Fibroblast of upper back skin (primary cell): ENCODE measurements at regions not wholly inside any gene's neighbourhood (a gene's known extent, or its start where the extent isn't known, plus 50 kb on each side); places are given as distances from the start of the nearest gene placed in this dataset.
"Not testable (repeated sequence)": the region's sequence is repeated elsewhere in the genome, so short reads cannot be mapped to it uniquely, and the experiment has no call there.

Experiments
- DNase-seq: peaks from one replicate; pipeline ENCODE4 v3.0.0-alpha.2; 2013

DNA sequence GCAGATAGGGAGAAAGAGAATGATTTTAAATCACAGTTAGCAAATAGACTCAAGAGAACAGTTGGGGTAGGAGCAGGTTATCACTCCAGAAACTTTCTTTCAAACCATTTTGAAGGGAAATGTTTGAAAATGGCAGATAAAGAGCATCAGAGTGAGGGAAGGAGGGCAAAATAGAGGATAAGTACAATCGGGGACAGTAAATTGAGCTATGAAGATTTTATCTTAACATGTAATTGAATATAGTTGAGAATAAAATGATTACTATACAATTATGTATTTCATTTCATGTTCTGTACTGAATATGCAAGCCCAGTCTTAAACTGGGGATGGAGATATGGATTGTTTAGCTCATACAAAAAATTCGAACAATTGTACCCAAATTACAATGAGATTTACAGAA, 54.0 kb downstream of the MAP10 start:
- no peak for DNase-seq

DNA sequence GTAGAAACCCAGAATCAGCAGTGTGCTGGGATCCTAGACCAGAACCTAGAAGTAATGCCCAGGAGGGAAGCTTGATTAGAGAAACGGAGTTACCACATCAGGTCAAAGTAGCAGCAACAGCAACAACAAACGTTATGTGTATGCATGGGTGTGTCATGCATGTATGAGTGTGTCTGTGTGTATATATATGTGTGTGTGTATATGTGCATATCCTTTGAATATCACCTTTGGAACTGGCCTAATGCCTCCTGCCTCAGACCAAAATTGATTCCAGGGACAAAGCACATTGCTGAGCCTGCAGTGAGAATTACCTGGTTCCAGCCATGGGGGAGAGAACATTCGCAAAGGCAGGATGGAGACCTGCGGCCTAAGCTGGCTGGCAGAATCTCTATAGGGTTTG, 55.9 kb downstream of the MAP10 start:
- DNase-seq = no peak

DNA sequence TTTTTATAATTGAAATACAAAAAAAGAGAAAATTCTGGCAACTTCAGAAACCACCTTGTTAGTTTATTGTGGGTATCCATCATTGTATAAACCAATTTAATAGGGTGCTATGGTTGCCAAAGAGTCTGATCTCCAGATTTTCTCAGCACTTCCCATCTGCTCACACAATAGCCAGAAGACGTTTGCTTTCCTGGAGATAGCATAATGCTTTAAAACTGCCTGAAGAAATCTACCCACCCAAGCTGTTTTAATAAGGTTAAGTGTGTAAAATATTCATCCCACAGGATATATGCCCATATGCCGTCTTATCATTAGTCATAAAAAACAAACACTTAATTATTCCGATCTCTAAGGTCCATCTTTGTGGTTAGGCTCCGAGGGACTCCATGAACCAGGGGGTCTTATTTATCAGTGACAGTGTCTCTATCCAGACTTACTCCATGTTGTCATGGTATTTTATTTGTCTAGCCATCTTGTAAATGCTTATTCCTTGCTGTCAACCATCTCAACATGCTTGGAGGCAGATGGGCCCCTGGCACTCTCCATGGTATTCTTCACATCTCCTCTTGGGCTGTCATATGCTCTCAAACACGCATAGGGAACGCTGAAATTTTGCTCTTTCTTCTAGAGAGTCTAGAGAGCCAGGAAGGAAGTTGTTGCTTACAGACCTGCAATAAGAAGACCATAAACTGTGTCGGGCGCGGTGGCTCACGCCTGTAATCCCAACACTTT, 58.5 kb downstream of the MAP10 start:
- no peak for DNase-seq

DNA sequence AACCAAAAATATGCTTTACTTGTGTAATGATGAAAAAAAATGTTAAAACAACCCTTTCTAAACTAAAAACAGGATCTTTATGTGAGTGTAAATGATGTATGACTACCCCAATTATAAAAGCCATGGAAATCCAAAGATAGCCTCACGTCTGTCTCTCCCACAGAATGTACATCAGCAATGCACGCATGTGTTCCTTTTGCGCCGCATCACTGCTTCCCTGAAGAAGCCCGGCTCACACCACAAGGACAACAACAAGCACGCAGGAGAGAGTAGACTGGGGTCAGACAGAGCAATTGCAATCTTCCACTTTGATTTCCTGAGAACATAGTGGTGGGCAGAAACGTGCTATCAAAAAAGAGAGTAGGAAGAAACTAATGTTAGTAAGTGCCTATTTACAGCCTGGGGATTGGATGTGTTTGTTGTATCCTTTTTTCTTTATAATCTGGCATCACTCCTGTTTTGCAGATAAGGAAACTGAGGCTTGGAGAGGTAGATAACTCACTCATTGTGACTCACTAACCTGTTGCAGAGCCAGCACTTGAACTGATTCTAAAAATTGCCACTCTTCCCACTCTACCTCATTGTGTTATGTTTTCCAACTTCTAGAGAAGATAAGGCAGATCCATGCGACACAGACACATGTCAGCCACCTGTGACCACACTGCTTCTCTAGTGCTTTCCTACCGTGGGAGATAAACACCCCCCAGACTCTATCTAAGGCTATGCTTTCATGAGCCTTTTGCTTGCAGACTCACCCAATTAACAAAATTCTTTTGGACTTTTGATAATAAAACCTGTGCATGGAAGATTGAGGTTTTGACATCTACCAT, 60.1 kb downstream of the MAP10 start:
- no peak for DNase-seq

DNA sequence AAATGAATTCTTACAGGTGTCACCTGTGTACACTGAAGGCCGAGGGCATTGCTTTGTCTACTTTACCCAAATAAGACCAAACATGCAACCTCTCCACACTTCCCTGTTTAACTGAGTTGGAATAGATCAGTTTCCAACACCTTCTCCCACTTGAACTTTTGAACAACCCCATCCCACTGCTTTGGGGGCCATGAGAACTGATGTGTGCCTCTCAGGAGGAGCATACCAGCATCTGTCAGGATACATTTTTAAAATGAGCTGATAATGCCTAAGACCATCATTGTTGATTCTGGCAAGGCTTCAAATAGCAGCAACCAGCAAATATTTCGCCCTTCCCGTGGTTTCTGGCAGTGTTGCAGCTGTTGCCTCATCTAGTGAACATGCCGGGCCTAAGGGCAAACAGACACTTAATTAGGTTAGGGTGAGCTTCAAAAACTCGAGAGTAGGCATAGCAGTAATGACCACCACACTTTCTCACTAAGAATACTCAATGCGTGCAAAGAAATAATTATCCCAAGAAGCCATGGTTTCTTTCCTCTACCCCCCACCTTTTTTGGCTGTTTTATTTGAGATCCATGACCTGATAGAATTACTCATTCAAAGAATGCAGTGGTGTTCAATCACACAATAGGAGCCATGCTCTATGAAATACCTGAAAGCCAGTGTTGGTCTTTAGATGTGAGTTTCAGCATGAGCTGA, 63.7 kb downstream of the MAP10 start:
- peak; percentile 90 for DNase-seq

DNA sequence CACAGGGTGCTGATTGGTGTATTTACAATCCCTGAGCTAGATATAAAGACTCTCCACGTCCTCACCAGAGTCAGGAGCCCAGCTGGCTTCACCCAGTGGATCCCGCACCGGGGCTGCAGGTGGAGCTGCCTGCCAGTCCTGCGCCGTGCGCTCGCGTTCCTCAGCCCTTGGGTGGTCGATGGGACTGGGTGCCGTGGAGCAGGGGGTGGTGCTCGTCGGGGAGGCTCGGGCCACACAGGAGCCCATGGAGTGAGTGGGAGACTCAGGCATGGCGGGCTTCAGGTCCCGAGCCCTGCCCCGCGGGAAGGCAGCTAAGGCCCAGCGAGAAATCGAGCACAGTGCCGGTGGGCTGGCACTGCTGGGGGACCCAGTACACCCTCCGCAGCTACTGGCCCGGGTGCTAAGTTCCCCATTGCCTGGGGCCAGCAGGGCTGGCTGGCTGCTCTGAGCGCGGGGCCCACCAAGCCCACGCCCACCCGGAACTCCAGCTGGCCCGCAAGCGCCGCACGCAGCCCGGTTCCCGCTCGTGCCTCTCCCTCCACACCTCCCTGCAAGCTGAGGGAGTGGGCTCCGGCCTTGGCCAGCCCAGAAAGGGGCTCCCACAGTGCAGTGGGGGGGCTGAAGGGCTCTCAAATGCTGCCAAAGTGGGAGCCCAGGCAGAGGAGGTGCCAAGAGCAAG, 66.2 kb downstream of the MAP10 start:
- DNase-seq = not testable (repeated sequence)

DNA sequence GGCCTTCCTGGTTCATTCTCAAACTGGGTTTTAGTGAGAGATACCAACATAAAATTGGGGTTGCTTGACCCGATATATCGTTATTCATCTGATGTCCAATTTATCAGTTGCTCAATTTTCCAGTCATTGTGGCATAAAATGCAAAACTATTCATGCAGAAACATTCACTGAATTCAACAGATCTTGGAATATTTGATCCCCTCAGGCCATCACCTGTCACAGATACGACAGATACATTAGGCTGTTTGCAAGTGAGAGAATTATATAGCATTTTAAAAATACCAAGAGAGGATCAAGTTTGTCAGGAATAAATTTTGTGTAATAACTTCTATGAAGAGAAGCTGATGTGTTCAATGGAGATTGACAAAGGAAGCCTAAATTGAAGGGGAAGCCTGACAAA, 67.1 kb downstream of the MAP10 start:
- DNase-seq = no peak

DNA sequence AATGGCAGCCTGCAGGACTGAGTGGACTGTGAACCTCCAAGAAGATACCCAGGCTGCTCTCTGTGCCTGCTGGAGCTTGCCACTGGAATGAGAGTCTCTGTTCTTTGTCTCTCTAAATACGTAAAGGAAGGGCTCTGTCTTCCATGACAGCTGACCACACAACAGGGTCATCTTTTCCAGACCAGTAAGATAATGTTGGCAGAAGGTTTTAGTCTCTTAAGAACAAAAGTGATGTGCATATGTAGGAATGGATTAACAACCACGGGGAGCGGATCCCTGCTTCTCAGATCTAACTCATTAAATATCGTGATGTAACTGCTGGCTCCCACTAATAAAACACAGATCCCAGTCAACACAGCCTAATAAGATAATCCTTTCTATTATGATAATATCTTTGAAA, 67.5 kb downstream of the MAP10 start:
- no peak for DNase-seq

DNA sequence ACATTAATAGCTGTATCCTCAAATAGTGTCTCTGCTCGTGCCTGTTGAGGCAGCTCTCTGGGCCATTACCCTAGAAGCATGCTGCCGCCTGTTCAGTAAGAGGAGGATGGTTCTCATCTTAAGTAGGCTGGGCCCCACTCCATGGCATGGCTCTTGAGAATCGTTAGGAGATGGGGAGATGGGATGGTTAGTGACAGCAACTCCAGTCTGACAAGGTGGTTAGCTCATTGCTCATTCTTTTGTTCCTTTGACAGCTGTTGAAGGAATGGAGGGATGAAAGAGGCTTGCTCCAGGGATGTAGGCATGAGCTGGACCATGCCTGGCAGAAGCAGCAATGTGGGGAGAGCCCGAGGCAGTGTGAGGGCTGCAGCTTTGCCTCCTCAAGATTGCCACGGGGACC, 68.2 kb downstream of the MAP10 start:
- DNase-seq = no peak

DNA sequence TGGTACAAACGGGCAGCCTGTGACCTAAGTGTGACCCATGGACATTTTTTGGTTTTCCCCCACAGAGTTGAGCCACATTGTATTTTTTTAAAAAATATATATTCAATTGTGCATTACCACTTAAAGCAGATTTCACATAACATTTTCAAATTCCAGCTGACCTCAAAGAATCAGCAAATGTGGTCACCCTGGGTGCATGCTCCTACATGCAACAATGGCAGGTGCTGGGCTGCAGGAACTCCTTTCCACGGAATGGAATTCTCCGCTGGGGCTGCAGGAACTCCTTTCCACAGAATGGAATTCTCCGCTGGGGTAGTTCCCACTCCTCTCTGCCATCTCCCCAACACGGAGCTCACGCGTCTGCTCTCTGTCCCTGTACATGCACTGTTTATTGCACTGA, 68.7 kb downstream of the MAP10 start:
- DNase-seq = no peak

DNA sequence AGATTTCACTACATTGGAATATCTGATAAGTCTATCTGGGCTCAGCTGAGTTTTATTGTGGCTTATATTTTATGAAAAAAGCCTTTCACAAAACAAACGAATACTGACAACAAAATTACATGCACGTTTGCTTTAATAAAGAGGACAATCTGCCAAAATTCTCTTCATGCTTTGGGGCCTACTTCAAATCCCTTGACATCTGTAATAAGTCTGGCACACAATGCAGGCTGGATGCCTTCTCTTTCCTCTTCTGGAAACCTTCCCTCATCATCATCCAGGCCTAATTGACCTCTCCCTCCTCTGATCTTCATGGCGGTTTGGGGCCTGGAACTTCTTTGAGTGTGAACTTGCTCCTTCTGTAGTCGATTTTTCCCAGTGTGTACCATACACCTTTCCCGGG, 70.3 kb downstream of the MAP10 start:
- DNase-seq = no peak

DNA sequence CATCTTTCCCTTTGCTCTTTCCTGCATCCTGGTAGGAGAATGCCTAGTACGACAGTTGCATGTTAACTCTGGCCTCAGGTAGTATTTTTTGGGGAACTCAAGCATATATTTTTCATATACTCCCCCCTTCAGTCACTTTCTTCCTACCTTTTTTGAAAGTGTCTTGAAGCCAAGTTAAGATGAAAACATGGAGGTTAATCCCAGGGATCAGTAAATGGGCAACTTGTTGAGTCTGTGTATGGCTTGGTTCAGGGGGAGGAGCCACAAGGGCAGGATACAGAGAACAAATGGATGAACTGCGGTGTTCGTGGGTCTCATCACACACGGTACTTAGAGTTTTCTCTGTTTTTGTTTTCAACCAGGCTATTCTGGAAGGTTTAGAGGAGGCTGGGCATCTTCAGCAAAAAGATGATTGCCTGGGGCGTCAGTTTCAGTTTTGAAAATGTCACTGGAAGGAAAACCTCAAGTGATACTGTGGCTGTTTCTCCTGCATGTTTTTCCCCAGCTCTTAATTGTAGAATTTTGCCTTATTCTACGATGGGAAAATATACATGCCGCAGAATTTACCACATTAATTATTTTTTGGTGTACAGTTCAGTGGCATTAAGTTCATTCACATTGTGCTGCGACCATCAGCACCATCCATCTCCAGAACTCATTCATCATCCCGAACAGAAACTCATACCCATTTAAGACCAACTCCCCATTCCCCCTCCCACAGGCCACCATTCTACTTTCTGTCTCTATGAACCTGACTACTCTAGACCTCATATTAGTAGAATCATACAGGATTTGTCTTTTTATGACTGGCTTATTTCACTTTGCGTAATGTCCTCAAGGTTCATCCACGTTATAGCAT, 71.5 kb downstream of the MAP10 start:
- DNase-seq = no peak

DNA sequence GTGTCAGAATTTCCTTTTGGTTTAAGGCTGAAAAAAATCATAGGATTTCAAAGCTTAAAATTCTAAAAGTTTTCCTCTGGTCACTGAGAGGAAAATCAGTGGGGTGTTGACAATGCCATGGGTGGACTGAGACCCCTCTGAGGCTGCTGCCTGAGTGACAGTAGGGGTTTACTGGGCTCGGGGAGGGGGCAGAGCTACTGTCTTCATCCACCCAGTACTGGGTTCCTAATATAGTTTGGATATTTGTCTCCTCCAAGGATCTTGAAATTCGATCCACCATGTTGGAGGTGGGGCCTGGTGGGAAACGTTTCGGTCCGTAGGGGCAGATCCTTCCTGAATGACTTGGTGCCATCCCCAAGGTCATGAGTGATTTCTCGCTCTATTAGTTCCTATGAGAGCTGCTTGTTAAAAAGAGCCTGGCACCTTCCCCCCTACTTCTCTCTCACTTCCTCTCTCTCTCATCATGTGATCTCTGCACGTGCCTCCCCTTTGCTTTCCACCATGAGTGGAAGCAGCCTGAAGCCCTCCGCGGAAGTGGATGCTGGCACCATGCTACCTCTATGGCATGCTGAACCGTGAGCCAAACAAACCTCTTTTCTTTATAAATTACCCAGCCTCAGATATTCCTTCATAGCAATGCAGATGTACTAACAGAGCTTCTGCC, 72.3 kb downstream of the MAP10 start:
- no peak for DNase-seq

DNA sequence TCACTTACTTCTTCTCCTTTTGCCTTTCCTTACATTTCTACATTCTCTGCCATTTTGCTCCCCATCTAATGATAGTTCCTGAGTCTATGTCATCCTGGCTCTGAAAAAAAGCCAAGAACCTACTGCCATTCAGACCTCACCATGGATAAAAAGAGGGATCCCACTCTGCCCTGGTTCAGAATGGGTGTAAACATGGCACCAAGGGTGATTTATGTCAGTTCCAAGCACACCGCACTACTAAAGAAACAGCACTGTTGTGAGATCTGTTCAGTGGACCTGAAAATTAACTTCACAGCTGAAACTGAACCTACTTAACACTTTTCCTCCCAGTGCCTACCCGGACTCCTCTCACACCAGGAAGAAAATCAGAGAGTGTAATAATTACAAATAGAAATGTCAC, 72.3 kb upstream of the NTPCR start:
- no peak for DNase-seq

DNA sequence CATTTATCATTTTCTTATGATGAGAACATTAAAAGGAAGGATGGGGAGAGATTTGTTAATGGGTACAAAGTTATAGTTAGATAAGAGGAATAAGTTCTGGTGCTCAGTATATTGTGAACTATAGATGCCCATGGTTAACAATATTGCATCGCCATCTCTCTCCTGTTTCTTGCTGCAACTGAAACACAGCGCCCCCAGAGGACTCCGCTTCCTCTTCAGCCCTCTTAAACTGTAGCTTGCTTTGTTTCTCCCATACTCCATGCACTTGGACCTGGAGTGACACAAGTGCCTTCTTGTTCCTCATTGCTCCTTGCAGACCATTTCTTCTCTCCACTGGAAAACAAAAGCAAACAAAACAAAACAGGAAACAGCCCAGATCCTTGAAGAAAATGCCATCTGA, 70.1 kb upstream of the NTPCR start:
- DNase-seq = no peak

DNA sequence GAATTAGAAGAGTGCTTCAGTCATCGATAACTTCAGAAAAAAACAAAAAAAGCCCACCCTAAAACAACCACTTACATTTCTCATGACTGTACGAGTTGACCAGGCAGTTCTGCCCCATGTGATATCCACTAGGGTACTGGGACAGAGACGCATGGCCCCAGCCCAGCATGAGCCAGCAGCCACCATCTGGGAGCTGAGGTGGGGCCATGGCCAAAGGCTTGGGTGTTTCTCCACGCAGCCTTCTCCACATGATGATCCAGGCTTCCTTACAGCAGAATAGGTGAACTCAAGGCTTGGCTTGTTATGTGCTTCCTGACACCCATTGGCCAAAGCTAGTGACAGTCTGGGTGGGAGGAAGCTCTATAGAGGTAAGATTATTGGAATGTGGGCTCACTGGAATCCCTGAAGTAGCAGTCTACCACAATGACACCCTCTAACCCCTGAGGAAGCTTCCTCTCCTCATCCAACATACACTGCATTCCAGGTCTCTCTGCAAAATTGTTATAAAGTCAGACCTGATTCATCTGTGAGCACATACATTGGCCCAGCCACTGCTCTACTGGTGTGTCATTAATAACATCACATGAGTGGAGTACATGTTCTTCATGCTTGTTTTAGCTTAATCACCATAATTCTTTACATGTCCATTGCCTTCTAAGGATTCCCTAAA, 66.3 kb upstream of the NTPCR start:
- DNase-seq = peak; percentile 31

DNA sequence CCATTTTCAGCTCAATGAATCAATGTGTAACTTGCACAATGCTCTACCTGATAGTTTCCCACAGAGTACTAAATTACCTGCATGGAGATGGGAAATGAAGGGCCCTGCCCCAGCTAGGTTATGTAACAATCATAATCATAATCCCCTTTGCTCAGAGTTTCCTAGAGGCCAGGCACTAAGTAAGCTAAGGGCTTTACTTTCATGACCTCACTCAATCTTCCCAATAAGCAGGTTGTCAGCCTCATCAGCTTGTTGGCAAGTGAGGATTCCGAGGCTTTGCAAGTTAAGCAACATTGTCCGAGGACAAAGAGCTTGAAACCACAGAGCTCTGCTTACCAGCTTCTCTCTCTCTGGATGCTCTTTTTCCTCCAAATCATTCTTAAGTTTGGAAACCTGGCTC, 64.1 kb upstream of the NTPCR start:
- no peak for DNase-seq

DNA sequence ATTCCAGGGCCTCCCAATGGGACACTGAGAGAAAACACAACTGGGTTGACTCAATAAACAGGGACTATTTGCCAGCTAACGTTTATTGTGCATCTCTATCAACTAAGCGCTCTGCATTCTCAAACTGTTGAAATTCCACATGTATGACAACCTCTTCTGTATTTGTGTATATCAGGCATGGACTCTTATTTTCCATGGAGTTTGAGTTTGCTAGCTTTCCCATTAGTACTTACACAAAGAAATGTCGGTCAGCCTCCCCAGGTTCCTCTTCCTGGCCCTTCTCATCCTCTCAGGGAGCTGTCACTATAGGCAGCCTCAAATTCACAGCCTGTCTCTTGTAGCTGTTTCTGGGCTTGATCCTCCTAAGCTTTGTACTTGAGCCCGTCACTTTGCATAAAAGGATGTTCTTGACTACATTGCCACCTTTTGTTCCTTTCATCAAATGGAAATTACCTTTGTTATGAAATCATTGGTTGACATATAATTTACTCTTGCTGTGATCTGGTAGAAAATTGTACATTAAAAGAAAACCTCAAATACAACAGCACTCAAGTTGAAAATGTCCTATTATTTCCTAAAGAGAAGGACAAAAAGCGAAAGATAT, 60.0 kb upstream of the NTPCR start:
- DNase-seq = no peak

DNA sequence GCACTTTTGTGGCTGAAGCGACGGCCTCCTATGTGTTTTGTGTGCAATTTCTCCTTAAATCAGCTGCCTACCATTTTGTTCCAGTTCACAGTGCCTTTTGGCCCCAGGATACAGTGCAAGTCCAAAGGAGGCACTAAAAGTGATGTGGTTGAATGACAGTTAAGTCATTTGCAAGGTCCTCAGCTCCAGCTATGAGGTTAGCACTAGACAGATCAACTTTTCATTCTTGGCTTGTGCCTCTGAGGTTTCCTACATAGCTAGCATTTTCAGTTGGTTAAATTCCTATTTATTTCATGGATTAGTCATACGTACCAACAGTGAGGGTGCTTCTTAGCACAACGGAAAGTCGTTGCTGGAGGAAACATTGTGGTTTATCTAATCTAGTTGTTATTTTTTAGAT, 59.3 kb upstream of the NTPCR start:
- DNase-seq = peak; percentile 84

DNA sequence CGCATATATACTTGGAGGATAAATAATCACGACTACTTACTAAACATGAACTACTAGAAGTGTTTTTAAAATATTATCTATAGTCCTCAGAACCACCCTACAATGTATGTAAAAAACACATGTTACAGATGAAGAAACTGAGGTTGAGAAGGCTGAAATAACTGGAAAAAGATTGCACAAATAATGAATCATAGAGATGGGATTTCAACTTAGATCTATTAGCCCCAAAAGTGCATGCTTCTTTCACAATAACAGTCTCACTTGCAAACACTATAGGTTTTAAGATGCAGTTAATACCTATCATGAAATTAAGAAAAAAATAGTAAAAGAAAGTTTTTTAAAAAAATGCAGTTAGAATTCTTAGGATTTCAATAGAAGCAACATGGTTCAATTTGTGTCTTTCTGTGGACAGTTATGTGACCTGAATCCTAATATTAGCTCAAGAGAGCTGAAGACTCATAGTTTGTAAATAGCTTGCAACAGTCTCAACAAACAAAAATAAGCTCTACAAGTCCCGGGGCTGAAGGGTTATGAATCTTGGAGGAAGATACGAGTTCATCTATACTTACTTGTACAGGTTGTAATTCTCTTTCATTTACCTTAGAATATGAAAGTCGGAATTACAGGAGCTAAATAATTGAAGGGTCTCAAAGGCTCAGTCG, 58.6 kb upstream of the NTPCR start:
- no peak for DNase-seq
